ENCODE measurements at regions not wholly inside any gene's neighbourhood (a gene's known extent, or its start where the extent isn't known, plus 50 kb on each side); places are given as distances from the start of the nearest gene placed in this dataset.

GRCh38 chr12:4978737-4979136 lies 64.9 kb upstream of the KCNA5 start:
- no peak for TF ChIP-seq CTCF (IDR thresholded peaks at IDR 0.05 in 2 of 3, conservative IDR thresholded peaks at IDR 0.05 in 1 of 3; ENCODE audit: borderline replicate concordance in 1 of 3, insufficient read depth in 1 of 3, low read depth in 2 of 3, low read length in 2 of 3)
- no peak for TF ChIP-seq POLR2A (IDR thresholded peaks at IDR 0.05; ENCODE audit: borderline replicate concordance, extremely low read depth, insufficient read depth, insufficient read length)
- no peak for TF ChIP-seq CEBPB (IDR thresholded peaks at IDR 0.05; ENCODE audit: low read depth)

Measured in HCT116 (cell line).